Prostate gland (tissue), 2 donors: ENCODE measurements at regions not wholly inside any gene's neighbourhood (a gene's known extent, or its start where the extent isn't known, plus 50 kb on each side); places are given as distances from the start of the nearest gene placed in this dataset.

Source experiments
- DNase-seq: peaks from one replicate; pipeline ENCODE4 v3.0.0-alpha.2; 2019; ENCODE audit warnings: low spot score
- H3K27ac ChIP-seq, 2 donors: fragments of 200-600 bp; sonication (generic); 2 replicates each; pipeline ENCODE4 v1.5.1; 2017 to 2019
- H3K27me3 ChIP-seq: fragments of 200-600 bp; sonication (generic); replicated peaks from 2 replicates; pipeline ENCODE4 v1.5.1; 2019; ENCODE audit not compliant: insufficient read depth
- H3K36me3 ChIP-seq, 2 donors: fragments of 200-600 bp; sonication (generic); 1 replicate in 1 of 2; 2 replicates in 1 of 2; pipeline versions ENCODE4 v1.5.1 to v1.8.1; 2017 to 2019
- H3K4me1 ChIP-seq: fragments of 200-600 bp; sonication (generic); replicated peaks from 2 replicates; pipeline ENCODE4 v1.5.1; 2019
- H3K4me3 ChIP-seq, 2 donors: fragments of 200-600 bp; sonication (generic); 2 replicates each; pipeline ENCODE4 v1.5.1; 2017 to 2019
- H3K9me3 ChIP-seq: fragments of 200-600 bp; sonication (generic); 2 replicates; pipeline ENCODE4 v1.5.1; 2017
- POLR2A ChIP-seq: fragments of 450-650 bp; IDR thresholded peaks from one replicate; pipeline ENCODE4 v1.6.1; 2016; ENCODE audit warnings: antibody characterized with exemption, mild to moderate bottlenecking
- POLR2AphosphoS5 ChIP-seq: sonication (generic); formaldehyde crosslinking; IDR thresholded peaks from one replicate; pipeline ENCODE4 v1.6.1; 2017; ENCODE audit warnings: antibody characterized with exemption
- WGBS: methylation state at CpG from one replicate; pipeline ENCODE4 v1.1.5; 2018; 5-methylcytosine and 5-hydroxymethylcytosine counted together
- intact Hi-C: fragments of 100-400 bp; cut with DNase I; formaldehyde crosslinking; loops from one replicate; pipeline ENCODE4 v1.14.2; 2022
- TF ChIP-seq, protein P1 (sequence below), 4 experiments: fragments of 200-600 bp in 2 of 4; fragments of 450-650 bp in 2 of 4; sonication (generic) in 2 of 4; IDR thresholded peaks; 1 replicate in 3 of 4; 2 replicates in 1 of 4; pipeline ENCODE4 v1.5.1; 2016 to 2019; ENCODE audit warnings: antibody characterized with exemption in 4 of 4, mild to moderate bottlenecking in 2 of 4, moderate library complexity in 2 of 4

DNA sequence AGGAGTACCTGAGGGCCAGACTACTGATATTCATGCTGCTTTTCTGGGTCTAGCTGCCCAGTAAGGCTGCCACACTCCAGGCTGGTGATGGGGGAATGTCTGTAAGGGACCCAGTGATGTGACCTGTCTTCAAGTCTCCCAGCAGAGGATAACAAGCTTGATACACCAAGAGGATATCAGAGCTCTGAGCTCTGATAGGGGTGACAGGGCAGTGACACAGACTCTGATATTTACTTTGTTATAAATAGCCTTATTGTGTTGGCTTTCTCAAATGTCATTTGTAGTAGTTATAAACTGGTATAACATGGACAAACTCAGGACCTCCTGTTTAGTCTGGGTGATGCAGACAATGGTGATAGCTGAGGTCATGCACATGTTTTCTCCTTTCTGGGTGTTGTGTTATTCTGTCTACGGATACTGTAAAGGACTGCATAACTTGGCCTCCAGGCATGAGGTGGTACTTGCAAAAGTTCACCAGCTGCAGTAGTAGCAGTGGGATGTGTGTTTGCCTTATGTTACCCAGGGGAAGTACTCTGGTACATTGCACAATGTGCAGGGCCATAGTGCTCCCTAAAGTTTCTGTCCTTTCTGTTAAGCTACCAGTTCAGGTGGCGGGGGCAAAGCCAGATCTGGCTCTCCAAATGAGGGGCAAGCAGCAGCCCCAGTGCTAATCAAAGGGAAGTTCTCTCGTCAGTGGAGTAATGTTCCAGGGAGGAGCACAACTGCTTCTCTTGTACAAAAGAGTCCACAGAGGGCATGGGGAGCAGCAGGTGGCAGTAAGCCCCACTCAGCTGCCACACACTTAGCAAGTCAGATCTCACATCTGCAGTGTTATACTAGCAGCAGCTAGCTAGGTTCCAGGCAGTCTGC, 812.2 kb downstream of the JRKL start:
- H3K27me3 ChIP-seq: no peaks in the 10 kb centered on the region
- H3K9me3 ChIP-seq: no peaks in the 10 kb centered on the region
- DNase-seq: no peak
- H3K36me3 ChIP-seq: no peaks in the 10 kb centered on the region
- WGBS: 41% methylated on average over 3 of the region's 3 CpGs
- no peak overlapping the region for H3K27ac ChIP-seq
- no peak for TF ChIP-seq POLR2A
- TF ChIP-seq POLR2AphosphoS5: no peak
- TF ChIP-seq, protein P1, sequence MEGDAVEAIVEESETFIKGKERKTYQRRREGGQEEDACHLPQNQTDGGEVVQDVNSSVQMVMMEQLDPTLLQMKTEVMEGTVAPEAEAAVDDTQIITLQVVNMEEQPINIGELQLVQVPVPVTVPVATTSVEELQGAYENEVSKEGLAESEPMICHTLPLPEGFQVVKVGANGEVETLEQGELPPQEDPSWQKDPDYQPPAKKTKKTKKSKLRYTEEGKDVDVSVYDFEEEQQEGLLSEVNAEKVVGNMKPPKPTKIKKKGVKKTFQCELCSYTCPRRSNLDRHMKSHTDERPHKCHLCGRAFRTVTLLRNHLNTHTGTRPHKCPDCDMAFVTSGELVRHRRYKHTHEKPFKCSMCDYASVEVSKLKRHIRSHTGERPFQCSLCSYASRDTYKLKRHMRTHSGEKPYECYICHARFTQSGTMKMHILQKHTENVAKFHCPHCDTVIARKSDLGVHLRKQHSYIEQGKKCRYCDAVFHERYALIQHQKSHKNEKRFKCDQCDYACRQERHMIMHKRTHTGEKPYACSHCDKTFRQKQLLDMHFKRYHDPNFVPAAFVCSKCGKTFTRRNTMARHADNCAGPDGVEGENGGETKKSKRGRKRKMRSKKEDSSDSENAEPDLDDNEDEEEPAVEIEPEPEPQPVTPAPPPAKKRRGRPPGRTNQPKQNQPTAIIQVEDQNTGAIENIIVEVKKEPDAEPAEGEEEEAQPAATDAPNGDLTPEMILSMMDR (IDR thresholded peaks at IDR 0.05): no peak
- no peak overlapping the region for H3K4me3 ChIP-seq
- H3K4me1 ChIP-seq: no peaks in the 10 kb centered on the region
- intact Hi-C loops: no loop called here

GRCh38 chr11:97202613-97203292, 812.9 kb downstream of the JRKL start:
- intact Hi-C loops: no loop called here
- Histone ChIP-seq H3K36me3 (no peaks in the 10 kb centered on the region), H3K4me3 (no peak overlapping the region), H3K27ac (no peak overlapping the region), H3K9me3 (no peaks in the 10 kb centered on the region), H3K27me3 (no peaks in the 10 kb centered on the region), H3K4me1 (no peaks in the 10 kb centered on the region)
- 71% methylated on average over 8 of the region's 8 CpGs for WGBS
- TF ChIP-seq POLR2AphosphoS5 (no peak), POLR2A (no peak)
- TF ChIP-seq, protein P1 (IDR thresholded peaks at IDR 0.05): no peak
- DNase-seq: no peak

DNA sequence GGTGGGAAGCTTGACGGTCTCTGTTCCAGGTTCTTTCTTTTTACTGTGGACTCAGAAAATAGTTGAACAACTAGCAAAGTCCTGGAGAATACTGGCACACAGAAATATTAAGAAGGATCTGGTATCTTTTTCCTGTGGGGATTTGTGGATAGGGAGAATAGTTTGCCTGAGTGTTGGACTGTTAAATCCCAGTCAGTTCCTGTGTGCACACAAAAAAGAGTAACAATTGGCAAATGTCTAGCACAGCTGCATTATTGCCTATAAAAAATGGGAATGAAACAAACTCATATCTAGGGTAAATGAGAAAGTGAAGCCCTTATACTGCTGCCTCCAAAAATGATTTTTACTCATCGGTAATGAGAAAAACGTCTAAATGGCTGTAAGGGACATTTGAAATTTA, 828.2 kb downstream of the JRKL start:
- Histone ChIP-seq H3K9me3 (no peaks in the 10 kb centered on the region), H3K4me3 (no peak overlapping the region), H3K27ac (no peak overlapping the region), H3K27me3 (no peaks in the 10 kb centered on the region), H3K4me1 (no peaks in the 10 kb centered on the region), H3K36me3 (no peaks in the 10 kb centered on the region)
- WGBS: 82% methylated on average over 3 of the region's 3 CpGs
- intact Hi-C loops: no loop called here
- no peak for DNase-seq
- TF ChIP-seq, protein P1 (IDR thresholded peaks at IDR 0.05): no peak
- no peak for TF ChIP-seq POLR2A
- no peak for TF ChIP-seq POLR2AphosphoS5

- TF ChIP-seq POLR2A: no peak
- TF ChIP-seq POLR2AphosphoS5: no peak
- TF ChIP-seq, protein P1 (IDR thresholded peaks at IDR 0.05): no peak
- Histone ChIP-seq H3K27me3 (no peaks in the 10 kb centered on the region), H3K4me3 (no peak overlapping the region), H3K36me3 (no peaks in the 10 kb centered on the region), H3K4me1 (no peaks in the 10 kb centered on the region), H3K9me3 (no peaks in the 10 kb centered on the region), H3K27ac (no peak overlapping the region)
- DNase-seq: no peak
- intact Hi-C loops: no loop called here
- 88% methylated on average over 3 of the region's 3 CpGs for WGBS
Measured at GRCh38 chr11:97223647-97224046, 833.8 kb downstream of the JRKL start.
